Fibroblast of skin of right quadriceps (primary cell): ENCODE measurements at regions not wholly inside any gene's neighbourhood (a gene's known extent, or its start where the extent isn't known, plus 50 kb on each side); places are given as distances from the start of the nearest gene placed in this dataset.

Source experiments
- DNase-seq: peaks from one replicate; pipeline ENCODE4 v3.0.0-alpha.2; 2013

- DNase-seq, result no peak
These were observed 82.0 kb downstream of the FOXL3 start for GRCh38 chr7:371779-372545.

GRCh38 chr7:372546-372931 is 82.6 kb downstream of the FOXL3 start:
- no peak for DNase-seq

- DNase-seq, result no peak
These were observed 83.2 kb downstream of the FOXL3 start for GRCh38 chr7:372932-373791.

- no peak for DNase-seq
These were observed 84.1 kb downstream of the FOXL3 start for GRCh38 chr7:373818-374705.

- DNase-seq, result no peak
These were observed 84.8 kb downstream of the FOXL3 start for GRCh38 chr7:374706-375311.

- no peak for DNase-seq
These were observed 85.4 kb downstream of the FOXL3 start for GRCh38 chr7:375321-375831.

GRCh38 chr7:375901-376305 is 85.9 kb downstream of the FOXL3 start:
- no peak for DNase-seq

- DNase-seq, result no peak
These were observed 86.5 kb downstream of the FOXL3 start for GRCh38 chr7:376306-377079.

- DNase-seq, result no peak
These were observed 87.4 kb downstream of the FOXL3 start for GRCh38 chr7:377080-378040.

- DNase-seq, result no peak
These were observed 88.1 kb downstream of the FOXL3 start for GRCh38 chr7:378041-378420.

- DNase-seq, result no peak
These were observed 88.8 kb downstream of the FOXL3 start for GRCh38 chr7:378551-379455.

- no peak for DNase-seq
These were observed 89.6 kb downstream of the FOXL3 start for GRCh38 chr7:379456-380138.

GRCh38 chr7:380139-380485 is 90.1 kb downstream of the FOXL3 start:
- no peak for DNase-seq

GRCh38 chr7:380711-381210 is 90.8 kb downstream of the FOXL3 start:
- DNase-seq, result no peak

GRCh38 chr7:381211-382042 is 91.5 kb downstream of the FOXL3 start:
- no peak for DNase-seq

- DNase-seq, result no peak
These were observed 92.1 kb downstream of the FOXL3 start for GRCh38 chr7:382043-382400.

GRCh38 chr7:386385-386784 is 96.4 kb downstream of the FOXL3 start:
- no peak for DNase-seq
